CD4-positive, alpha-beta T cell treated with Interleukin-6 for 4 hours (primary cell): ENCODE measurements at regions not wholly inside any gene's neighbourhood (a gene's known extent, or its start where the extent isn't known, plus 50 kb on each side); places are given as distances from the start of the nearest gene placed in this dataset.

Experiments
- DNase-seq: peaks from one replicate; pipeline ENCODE4 v3.0.0-alpha.2; 2020; ENCODE audit warnings: mixed read lengths

GRCh38 chr19:32195706-32196610 is 149.5 kb upstream of the ZNF507 start:
- no peak for DNase-seq

GRCh38 chr19:32196690-32197420 is 148.6 kb upstream of the ZNF507 start:
- no peak for DNase-seq

DNA sequence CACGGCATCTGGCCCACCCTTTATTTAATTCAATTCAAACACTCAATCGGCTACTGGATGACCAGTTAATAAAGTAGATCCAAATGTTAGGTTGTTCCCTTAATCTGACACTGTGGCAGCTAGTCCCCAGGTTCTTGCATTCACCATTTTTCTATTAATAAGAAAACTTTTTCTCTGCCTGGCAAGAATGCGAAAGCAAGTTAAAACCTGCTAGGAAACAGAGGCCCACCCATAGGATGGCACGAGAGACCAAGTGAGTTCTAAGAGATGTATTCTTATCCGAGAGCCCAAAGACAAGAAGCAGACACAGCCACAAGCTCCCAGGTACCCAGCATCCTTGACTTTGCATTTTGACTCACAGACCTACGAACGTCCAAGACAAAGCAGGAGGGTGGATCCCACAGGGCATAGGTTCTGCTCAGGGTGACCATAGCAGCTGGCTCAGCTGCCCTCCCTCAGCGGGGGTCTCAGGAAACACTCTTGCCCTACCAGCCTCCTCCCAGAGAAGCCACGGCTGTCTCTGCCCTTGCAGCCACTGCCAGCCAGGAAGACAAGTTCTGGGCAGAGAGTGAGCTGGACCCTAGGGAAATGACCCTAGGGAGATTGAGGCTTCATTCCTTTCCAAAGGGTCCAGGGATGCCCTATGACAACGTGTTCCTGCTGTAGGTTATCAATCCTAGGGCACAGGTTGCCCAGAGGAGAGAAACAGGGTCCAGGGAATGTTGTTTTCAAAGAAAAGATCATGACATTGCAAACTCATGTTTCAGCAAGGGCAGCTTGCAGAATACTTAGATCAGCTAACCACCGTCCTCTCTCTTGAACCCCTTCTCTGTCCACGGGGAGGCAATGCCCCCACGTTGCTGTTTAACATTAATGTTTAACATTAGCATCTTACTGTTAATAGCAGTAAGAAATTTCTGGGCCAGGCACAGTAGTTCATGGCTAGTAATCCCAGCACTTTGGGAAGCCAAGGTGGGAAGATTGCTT is 147.2 kb upstream of the ZNF507 start:
- DNase-seq, result no peak

GRCh38 chr19:32199501-32200040 is 145.8 kb upstream of the ZNF507 start:
- no peak for DNase-seq

- DNase-seq, result no peak
Measured at GRCh38 chr19:32200312-32201038, 144.9 kb upstream of the ZNF507 start.

- no peak for DNase-seq
Measured at GRCh38 chr19:32201211-32201610, 144.2 kb upstream of the ZNF507 start.

- no peak for DNase-seq
Measured at GRCh38 chr19:32201636-32202051, 143.8 kb upstream of the ZNF507 start.

DNA sequence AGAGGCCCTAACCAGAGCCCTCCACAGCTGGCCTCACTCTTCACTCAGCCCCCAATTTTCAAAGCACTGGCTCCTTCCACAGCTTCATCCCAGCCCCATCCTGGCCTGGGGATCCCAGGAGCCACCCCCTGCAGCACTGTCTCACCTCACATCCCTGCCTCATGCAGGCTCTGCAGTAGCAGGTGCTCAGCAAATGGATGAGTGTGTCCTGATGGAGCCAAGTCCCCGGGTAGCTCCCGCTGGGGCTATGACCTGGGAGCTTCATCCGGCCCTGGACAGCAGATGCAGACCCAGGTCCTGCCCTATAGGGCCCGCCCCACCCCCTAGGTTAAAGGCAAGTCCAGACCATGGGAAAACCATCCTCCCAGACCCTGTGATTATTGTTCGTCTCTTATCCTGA is 143.2 kb upstream of the ZNF507 start:
- no peak for DNase-seq

GRCh38 chr19:32203161-32203560 is 142.2 kb upstream of the ZNF507 start:
- DNase-seq, result no peak

GRCh38 chr19:32206065-32206464 is 139.3 kb upstream of the ZNF507 start:
- no peak for DNase-seq

DNA sequence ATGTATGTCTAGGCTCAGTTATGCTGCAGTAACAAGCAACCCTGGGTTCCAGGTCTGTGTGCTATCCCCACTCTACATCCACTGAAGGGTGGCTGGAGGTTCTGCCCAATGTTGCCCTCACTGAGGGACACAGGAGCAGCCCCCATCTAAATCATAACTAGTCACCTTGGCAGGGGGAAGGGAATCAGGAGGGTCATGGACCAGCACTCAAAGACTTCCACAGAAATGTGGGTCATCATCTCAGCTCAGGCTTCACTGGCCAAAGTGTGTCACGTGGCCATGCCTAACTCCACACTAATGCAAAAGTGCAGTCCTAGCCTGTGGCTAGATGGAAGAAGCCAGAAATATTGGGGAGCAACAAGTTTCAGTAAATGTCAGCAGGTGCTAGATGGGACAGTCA is 137.3 kb upstream of the ZNF507 start:
- no peak for DNase-seq

DNA sequence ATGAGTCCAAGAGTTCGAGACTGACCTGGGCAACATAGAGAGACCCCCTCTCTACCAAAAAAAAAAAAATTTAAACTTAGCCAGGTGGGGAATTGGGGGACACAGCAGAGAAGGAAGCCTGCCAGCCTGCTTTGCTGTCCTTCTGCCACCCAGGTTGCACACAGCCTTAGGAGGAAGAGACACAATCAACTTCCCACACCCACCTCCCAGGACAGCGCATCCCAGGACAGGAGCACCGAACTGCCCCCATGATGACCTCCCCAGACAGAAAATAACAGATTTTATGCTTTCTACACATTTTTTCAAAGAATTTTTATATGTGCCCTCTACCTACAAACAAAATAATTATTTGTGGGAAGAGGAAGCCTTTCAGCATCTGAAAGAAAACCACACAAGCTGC is 126.0 kb upstream of the ZNF507 start:
- no peak for DNase-seq

DNA sequence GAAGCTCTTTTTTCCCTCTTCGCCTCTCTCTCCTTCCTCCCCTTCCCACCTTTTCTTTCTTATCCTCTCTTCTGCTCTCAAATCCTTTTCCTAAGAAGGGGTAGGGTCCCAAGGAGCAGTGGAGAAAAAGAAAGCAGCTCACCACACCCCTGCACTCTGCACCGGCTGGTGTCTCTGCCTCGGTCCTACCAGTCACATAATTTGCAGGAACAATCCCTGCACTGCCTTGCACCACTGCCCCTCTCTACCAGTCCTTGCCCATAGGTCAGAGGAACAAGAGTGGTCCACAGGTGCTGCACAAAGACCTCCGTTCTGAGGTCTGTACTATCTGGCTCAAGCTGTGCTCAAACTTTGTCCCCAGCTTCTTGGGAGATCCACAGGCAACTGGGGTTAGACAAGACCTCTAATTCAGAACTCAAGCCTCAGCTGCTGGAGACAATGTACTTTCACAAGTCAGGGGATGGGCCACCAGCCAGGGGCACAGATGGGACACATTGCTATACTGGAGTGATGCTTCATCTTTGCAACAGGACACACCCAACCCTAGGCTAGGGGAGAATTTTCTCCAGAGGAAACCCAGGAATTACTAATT is 125.4 kb upstream of the ZNF507 start:
- no peak for DNase-seq

DNA sequence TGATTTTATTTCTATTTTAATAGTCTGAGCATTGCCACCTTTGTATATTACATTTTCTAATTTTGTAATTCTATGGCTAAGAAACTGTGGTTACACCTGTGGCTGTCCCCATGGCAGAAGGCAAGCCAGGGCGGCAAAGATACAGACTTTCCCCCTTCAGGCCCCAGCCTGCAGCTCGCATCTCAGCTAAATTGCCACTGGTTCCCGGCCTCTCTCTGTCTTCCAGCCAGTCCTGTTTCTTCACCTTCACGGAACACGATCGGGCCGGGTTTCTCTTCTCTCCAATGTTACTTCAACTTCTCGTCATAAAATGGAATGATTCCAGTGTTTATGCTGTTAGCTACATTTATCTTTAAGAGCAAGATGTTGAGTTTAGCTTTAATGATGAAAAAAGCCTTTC is 124.5 kb upstream of the ZNF507 start:
- DNase-seq, result no peak

DNA sequence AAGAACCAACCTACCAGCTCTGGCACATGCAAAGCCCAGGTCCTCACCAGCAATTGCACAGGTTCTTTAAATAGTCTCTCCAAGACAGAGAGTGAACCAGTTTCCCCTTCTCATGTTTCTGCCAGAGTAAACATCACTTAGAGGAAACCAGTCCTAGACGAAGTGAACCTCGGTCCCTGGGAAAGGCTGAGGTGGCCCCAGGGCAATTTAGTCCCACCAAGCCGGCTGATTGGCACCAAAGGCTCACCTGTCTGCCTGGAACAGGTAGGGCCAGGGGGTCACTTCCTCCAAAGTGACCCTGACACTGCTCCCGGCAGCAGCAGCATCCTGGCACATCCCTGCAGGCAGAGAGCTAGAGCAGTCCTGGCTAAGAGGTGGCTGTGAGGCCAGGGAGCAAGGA is 122.9 kb upstream of the ZNF507 start:
- no peak for DNase-seq

DNA sequence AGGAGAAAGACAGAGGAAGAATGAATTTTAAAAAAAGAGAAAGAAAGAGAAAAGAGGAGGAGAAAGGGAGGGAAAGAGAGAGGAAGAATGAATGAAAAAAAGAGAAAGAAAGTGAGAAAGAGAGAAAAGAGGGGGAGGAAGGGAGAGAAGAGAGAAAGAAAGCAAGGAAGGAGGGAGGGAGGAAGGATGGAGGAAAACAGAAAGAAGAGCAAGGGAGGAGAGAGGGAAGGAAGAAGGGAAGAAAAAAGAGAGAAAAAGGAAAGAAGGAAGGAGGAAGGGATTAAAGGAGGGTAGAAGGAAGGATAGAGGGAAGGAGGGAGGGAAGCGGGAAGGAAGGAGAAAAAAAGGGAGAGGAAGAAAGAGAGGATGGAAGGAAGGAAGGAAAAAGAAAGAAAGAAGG is 122.3 kb upstream of the ZNF507 start:
- no peak for DNase-seq

- no peak for DNase-seq
Measured at GRCh38 chr19:32223595-32224370, 121.6 kb upstream of the ZNF507 start.

- peak; percentile 61 for DNase-seq
Measured at GRCh38 chr19:32224371-32225244, 120.8 kb upstream of the ZNF507 start.

DNA sequence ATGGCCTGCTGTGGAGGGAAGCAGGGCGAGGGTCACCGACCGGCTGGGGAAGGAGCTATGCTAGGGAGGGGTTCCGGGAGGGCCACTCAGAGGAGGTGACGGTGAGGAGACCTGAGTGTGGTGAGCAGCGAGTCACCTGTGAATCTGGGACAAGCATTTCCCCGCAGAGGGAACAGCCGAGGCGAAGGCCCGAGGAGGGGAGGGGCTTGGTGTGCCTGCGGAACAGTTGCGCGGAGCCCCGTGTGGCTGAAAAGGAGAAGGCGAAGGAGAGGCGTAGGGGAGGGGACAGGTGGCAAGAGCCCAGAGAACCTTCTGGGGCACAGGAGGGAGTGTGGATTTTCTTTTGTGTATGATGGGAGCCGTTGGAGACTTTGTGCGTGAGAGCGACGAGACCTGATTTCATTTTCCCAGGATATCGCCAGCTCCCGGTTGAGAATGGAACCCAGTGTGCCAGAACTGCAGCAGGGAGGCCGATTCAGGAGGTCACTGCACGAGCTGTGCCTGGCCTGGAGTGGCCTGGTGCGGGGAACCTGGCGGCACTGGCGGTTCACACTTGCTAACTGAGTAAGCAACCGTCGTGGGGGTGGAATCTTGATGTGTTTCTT is 117.7 kb upstream of the ZNF507 start:
- DNase-seq, result no peak
